HEK293 (cell line): ENCODE measurements at regions not wholly inside any gene's neighbourhood (a gene's known extent, or its start where the extent isn't known, plus 50 kb on each side); places are given as distances from the start of the nearest gene placed in this dataset.

Experiments
- CTCF ChIA-PET: fragments of 350-600 bp; formaldehyde crosslinking; extraction: SDS; loops from one replicate; lab custom pipeline; 2021; ENCODE audit warnings: antibody characterized with exemption; lab: Yijun Ruan, JAX
- POLR2A ChIA-PET: fragments of 300-600 bp; formaldehyde crosslinking; extraction: SDS; loops from one replicate; lab custom pipeline; 2020; ENCODE audit warnings: antibody characterized with exemption, inconsistent platforms; lab: Yijun Ruan, JAX
- H3K27ac ChIP-seq: fragments of 200-500 bp; sonication (Bioruptor generic); 2 replicates; pipeline ENCODE4 v1.5.1; 2014; ENCODE audit warnings: low read depth, low read length, control low read depth, inconsistent platforms; ENCODE audit errors: extremely low read depth
- H3K36me3 ChIP-seq, 2 experiments: fragments of 200-500 bp in 1 of 2; sonication (Bioruptor generic) in 1 of 2; 1 replicate in 1 of 2; 2 replicates in 1 of 2; pipeline ENCODE4 v1.5.1; 2014 to 2017; ENCODE audit warnings: inconsistent platforms in 2 of 2, low read length in 2 of 2; ENCODE audit not compliant: control insufficient read depth in 2 of 2, insufficient read depth in 1 of 2
- H3K4me1 ChIP-seq: fragments of 200-500 bp; sonication (Bioruptor generic); 2 replicates; pipeline ENCODE4 v1.5.1; 2014; ENCODE audit warnings: mild to moderate bottlenecking, low read length, inconsistent platforms; ENCODE audit not compliant: control insufficient read depth, insufficient read depth
- H3K4me3 ChIP-seq: 2 replicates; pipeline ENCODE4 v1.5.1; 2011; ENCODE audit warnings: low read depth, mild to moderate bottlenecking, control low read depth, low read length, moderate library complexity
- H3K9me3 ChIP-seq: fragments of 200-500 bp; sonication (Bioruptor generic); 2 replicates; pipeline ENCODE4 v1.5.1; 2014; ENCODE audit warnings: low read depth, low read length, inconsistent platforms; ENCODE audit not compliant: control insufficient read depth, insufficient read depth
- CTCF ChIP-seq: fragments of 450-650 bp; formaldehyde crosslinking; IDR thresholded peaks from 2 replicates; pipeline ENCODE4 v1.5.1; 2016; ENCODE audit warnings: missing biosample characterization, missing genetic modification characterization
- EGR2 ChIP-seq: fragments of 450-650 bp; formaldehyde crosslinking; IDR thresholded peaks from 2 replicates; pipeline ENCODE4 v1.5.1; 2016; ENCODE audit warnings: low read depth, missing biosample characterization, missing genetic modification characterization
- KLF7 ChIP-seq: fragments of 450-650 bp; formaldehyde crosslinking; IDR thresholded peaks from 2 replicates; pipeline ENCODE4 v1.5.1; 2016; ENCODE audit warnings: missing biosample characterization, missing genetic modification characterization, borderline replicate concordance
- KLF9 ChIP-seq: fragments of 450-650 bp; formaldehyde crosslinking; IDR thresholded peaks from 2 replicates; pipeline ENCODE4 v1.5.1; 2016; ENCODE audit warnings: missing biosample characterization, missing genetic modification characterization, low read depth
- PRDM2 ChIP-seq: fragments of 450-650 bp; formaldehyde crosslinking; IDR thresholded peaks from 2 replicates; pipeline ENCODE4 v1.5.1; 2016; ENCODE audit warnings: missing biosample characterization, missing genetic modification characterization, borderline replicate concordance
- TRIM28 ChIP-seq: IDR thresholded peaks from 2 replicates; pipeline ENCODE4 v1.6.1; 2011; ENCODE audit warnings: low read length, control low read depth, borderline replicate concordance
- ZBTB11 ChIP-seq: fragments of 450-650 bp; formaldehyde crosslinking; conservative IDR thresholded peaks from 2 replicates; pipeline ENCODE4 v1.5.1; 2016; ENCODE audit warnings: low read depth, missing biosample characterization, missing genetic modification characterization
- ZBTB7A ChIP-seq: fragments of 450-650 bp; formaldehyde crosslinking; IDR thresholded peaks from 2 replicates; pipeline ENCODE4 v1.5.1; 2016; ENCODE audit warnings: low read depth, missing biosample characterization, missing genetic modification characterization
- ZNF112 ChIP-seq: fragments of 450-650 bp; formaldehyde crosslinking; IDR thresholded peaks from 2 replicates; pipeline ENCODE4 v1.5.0; 2017; ENCODE audit warnings: missing biosample characterization, missing genetic modification characterization
- ZNF140 ChIP-seq: fragments of 450-650 bp; formaldehyde crosslinking; IDR thresholded peaks from 2 replicates; pipeline ENCODE4 v1.5.1; 2016; ENCODE audit warnings: missing biosample characterization, missing genetic modification characterization
- ZNF211 ChIP-seq: fragments of 450-650 bp; formaldehyde crosslinking; IDR thresholded peaks from 2 replicates; pipeline ENCODE4 v1.5.1; 2016; ENCODE audit warnings: low read depth, missing biosample characterization, missing genetic modification characterization
- ZNF292 ChIP-seq: fragments of 450-650 bp; formaldehyde crosslinking; IDR thresholded peaks from 2 replicates; pipeline ENCODE4 v1.5.1; 2016; ENCODE audit warnings: low read depth, missing biosample characterization, missing genetic modification characterization, borderline replicate concordance
- ZNF324 ChIP-seq: fragments of 450-650 bp; formaldehyde crosslinking; IDR thresholded peaks from 2 replicates; pipeline ENCODE4 v1.5.1; 2016; ENCODE audit warnings: missing biosample characterization, missing genetic modification characterization
- ZNF404 ChIP-seq: fragments of 450-650 bp; formaldehyde crosslinking; IDR thresholded peaks from 2 replicates; pipeline ENCODE4 v1.5.1; 2017; ENCODE audit warnings: missing biosample characterization, missing genetic modification characterization
- ZNF660 ChIP-seq: fragments of 450-650 bp; IDR thresholded peaks from 2 replicates; pipeline ENCODE4 v1.5.1; 2018; ENCODE audit warnings: missing biosample characterization, mild to moderate bottlenecking, missing genetic modification characterization

- no peak for TF ChIP-seq PRDM2 (tag by site-specific recombination)
- no peak for TF ChIP-seq KLF9 (tag by site-specific recombination)
- TF ChIP-seq ZNF660 (tag by site-specific recombination), result no peak
- peak; percentile 18; the same call in 1 of the 2 replicates for TF ChIP-seq EGR2 (tag by site-specific recombination)
- TF ChIP-seq ZNF404 (tag by site-specific recombination), result no peak
- no peak for TF ChIP-seq ZNF140 (tag by site-specific recombination)
- TF ChIP-seq, all 188 proteins: peak for 2
Measured at GRCh38 chr10:43861966-43862751, 213.5 kb upstream of the ZNF32 start (continued).

- CTCF ChIA-PET, result no interaction called here
- POLR2A ChIA-PET, result no interaction called here
- 0 out of 2 replicates have a peak, but pooled peaks cover 4% of the 10 kb centered on the region for H3K4me1 ChIP-seq
- no peaks in the 10 kb centered on the region for H3K36me3 ChIP-seq
- H3K27ac ChIP-seq, result no peak overlapping the region
- TF ChIP-seq ZNF112 (tag by site-specific recombination) (no peak), KLF7 (tag by site-specific recombination) (no peak), ZBTB7A (tag by site-specific recombination) (no peak)
- H3K4me3 ChIP-seq, result no peak overlapping the region
- no peaks in the 10 kb centered on the region for H3K9me3 ChIP-seq
Measured at GRCh38 chr10:43859016-43859525, 210.4 kb upstream of the ZNF32 start.

GRCh38 chr10:43857931-43858315, 209.2 kb upstream of the ZNF32 start:
- Histone ChIP-seq H3K4me1 (peaks cover 7% of the 10 kb centered on the region; the same call in 1 of the 2 replicates), H3K27ac (no peak overlapping the region), H3K4me3 (no peak overlapping the region), H3K36me3 (no peaks in the 10 kb centered on the region), H3K9me3 (no peaks in the 10 kb centered on the region)
- TF ChIP-seq ZBTB11 (tag by site-specific recombination) (no peak), ZNF324 (tag by site-specific recombination) (no peak), TRIM28 (no peak), ZNF211 (tag by site-specific recombination) (no peak), ZNF292 (no peak), CTCF (tag by site-specific recombination) (no peak)
- POLR2A ChIA-PET, result no interaction called here
- CTCF ChIA-PET, result interaction anchor here (0.6 kb wide), 1 partner anchor 25 kb away, joined by 3 read pairs; no protein-coding TSS in a partner anchor
